NCI-H2227 (cell line): ENCODE measurements at regions not wholly inside any gene's neighbourhood (a gene's known extent, or its start where the extent isn't known, plus 50 kb on each side); places are given as distances from the start of the nearest gene placed in this dataset.
"Not testable (repeated sequence)": the region's sequence is repeated elsewhere in the genome, so short reads cannot be mapped to it uniquely, and the experiment has no call there.

ENCODE experiments used
- DNase-seq: peaks from one replicate; lab custom pipeline; 2025; ENCODE audit not compliant: unreplicated experiment; lab: John Stamatoyannopoulos, UW

- no peak for DNase-seq
These were observed 272.4 kb upstream of the NRXN1 start for GRCh38 chr2:51304311-51304710.

GRCh38 chr2:51301381-51301780 is 269.4 kb upstream of the NRXN1 start:
- DNase-seq: no peak

- no peak for DNase-seq
These were observed 267.4 kb upstream of the NRXN1 start for GRCh38 chr2:51299370-51299769.

GRCh38 chr2:51297488-51297887 is 265.6 kb upstream of the NRXN1 start:
- DNase-seq: no peak

GRCh38 chr2:51293566-51294200 is 261.8 kb upstream of the NRXN1 start:
- DNase-seq: no peak

- no peak for DNase-seq
These were observed 260.0 kb upstream of the NRXN1 start for GRCh38 chr2:51291762-51292551.

- DNase-seq: no peak
These were observed 258.8 kb upstream of the NRXN1 start for GRCh38 chr2:51290725-51291124.

- no peak for DNase-seq
These were observed 257.1 kb upstream of the NRXN1 start for GRCh38 chr2:51289045-51289444.

GRCh38 chr2:51268191-51268590 is 236.3 kb upstream of the NRXN1 start:
- DNase-seq: no peak

GRCh38 chr2:51265539-51265938 is 233.6 kb upstream of the NRXN1 start:
- DNase-seq: no peak

- DNase-seq: no peak
These were observed 232.0 kb upstream of the NRXN1 start for GRCh38 chr2:51263951-51264350.

GRCh38 chr2:51263101-51263500 is 231.2 kb upstream of the NRXN1 start:
- not testable (repeated sequence) for DNase-seq

GRCh38 chr2:51258301-51258700 is 226.4 kb upstream of the NRXN1 start:
- DNase-seq: no peak

GRCh38 chr2:51256736-51257135 is 224.8 kb upstream of the NRXN1 start:
- DNase-seq: no peak

GRCh38 chr2:51251356-51251755 is 219.4 kb upstream of the NRXN1 start:
- no peak for DNase-seq

- DNase-seq: no peak
These were observed 215.4 kb upstream of the NRXN1 start for GRCh38 chr2:51247252-51247805.

GRCh38 chr2:51243892-51244535 is 212.1 kb upstream of the NRXN1 start:
- no peak for DNase-seq

- no peak for DNase-seq
These were observed 205.8 kb upstream of the NRXN1 start for GRCh38 chr2:51237626-51238271.

GRCh38 chr2:51232027-51232426 is 200.1 kb upstream of the NRXN1 start:
- no peak for DNase-seq

GRCh38 chr2:51231071-51231470 is 199.1 kb upstream of the NRXN1 start:
- DNase-seq: no peak

GRCh38 chr2:51225377-51225776 is 193.4 kb upstream of the NRXN1 start:
- no peak for DNase-seq
